Mesenchymal stem cell (in vitro differentiated cells and primary cell): ENCODE measurements at regions not wholly inside any gene's neighbourhood (a gene's known extent, or its start where the extent isn't known, plus 50 kb on each side); places are given as distances from the start of the nearest gene placed in this dataset.

ENCODE experiments used
- DNase-seq: peaks from one replicate; pipeline ENCODE4 v3.0.0-alpha.2; 2013
- H2AFZ ChIP-seq: one replicate; pipeline ENCODE4 v1.6.1; 2013; ENCODE audit warnings: low read depth, mild to moderate bottlenecking, control low read depth, inconsistent platforms, low read length, moderate library complexity
- H2AK5ac ChIP-seq: 2 replicates; pipeline ENCODE4 v1.6.1; 2013; ENCODE audit warnings: low read length, moderate library complexity, mild to moderate bottlenecking, inconsistent platforms; ENCODE audit not compliant: severe bottlenecking
- H2BK120ac ChIP-seq: one replicate; pipeline ENCODE4 v1.6.1; 2013; ENCODE audit warnings: low read depth, mild to moderate bottlenecking, inconsistent platforms, low read length, moderate library complexity
- H2BK12ac ChIP-seq, 2 experiments: one replicate each; pipeline ENCODE4 v1.6.1; 2013; ENCODE audit warnings: inconsistent platforms in 2 of 2, low read length in 2 of 2, mild to moderate bottlenecking in 2 of 2, moderate library complexity in 2 of 2, control low read depth in 1 of 2
- H2BK15ac ChIP-seq: one replicate; pipeline ENCODE4 v1.6.1; 2013; ENCODE audit warnings: mild to moderate bottlenecking, low read depth, inconsistent platforms; ENCODE audit not compliant: poor library complexity, severe bottlenecking
- H2BK5ac ChIP-seq: 2 replicates; pipeline ENCODE4 v1.6.1; 2013; ENCODE audit warnings: low read depth, mild to moderate bottlenecking, low read length, control low read depth, inconsistent platforms; ENCODE audit not compliant: poor library complexity, severe bottlenecking
- H3K14ac ChIP-seq, 2 experiments: one replicate each; pipeline ENCODE4 v1.6.1; 2013; ENCODE audit warnings: inconsistent platforms in 2 of 2, low read length in 2 of 2, control low read depth in 1 of 2, mild to moderate bottlenecking in 1 of 2, moderate library complexity in 1 of 2
- H3K18ac ChIP-seq, 2 experiments: one replicate each; pipeline ENCODE4 v1.6.1; 2013; ENCODE audit warnings: inconsistent platforms in 2 of 2, low read length in 2 of 2, control low read depth in 1 of 2, low read depth in 1 of 2, mild to moderate bottlenecking in 1 of 2
- H3K23ac ChIP-seq, 2 experiments: one replicate each; pipeline ENCODE4 v1.6.1; 2013; ENCODE audit warnings: inconsistent platforms in 2 of 2, low read length in 2 of 2, mild to moderate bottlenecking in 2 of 2, moderate library complexity in 2 of 2, control low read depth in 1 of 2
- H3K27ac ChIP-seq: 2 replicates; pipeline ENCODE4 v1.5.1; 2013; ENCODE audit warnings: mild to moderate bottlenecking, moderate library complexity, low read length, control low read depth, inconsistent platforms; ENCODE audit not compliant: poor library complexity, severe bottlenecking
- H3K27me3 ChIP-seq, 2 experiments: 2 replicates each; pipeline versions ENCODE4 v1.6.1 to v1.7.0; 2013; ENCODE audit warnings: low read length in 2 of 2, mild to moderate bottlenecking in 2 of 2, moderate library complexity in 2 of 2, control low read depth in 1 of 2, inconsistent platforms in 1 of 2; ENCODE audit not compliant: control insufficient read depth in 1 of 2, insufficient read depth in 1 of 2
- H3K36me3 ChIP-seq, 2 experiments: 2 replicates each; pipeline versions ENCODE4 v1.6.1 to v1.7.0; 2013; ENCODE audit warnings: low read length in 2 of 2, control low read depth in 1 of 2, inconsistent platforms in 1 of 2, low read depth in 1 of 2, mild to moderate bottlenecking in 1 of 2; ENCODE audit not compliant: insufficient read depth in 2 of 2, control insufficient read depth in 1 of 2
- H3K4ac ChIP-seq, 2 experiments: one replicate each; pipeline ENCODE4 v1.6.1; 2013; ENCODE audit warnings: inconsistent platforms in 2 of 2, low read length in 2 of 2, mild to moderate bottlenecking in 2 of 2, moderate library complexity in 2 of 2, control low read depth in 1 of 2, low read depth in 1 of 2
- H3K4me1 ChIP-seq: 2 replicates; pipeline ENCODE4 v1.6.1; 2013; ENCODE audit warnings: low read depth, low read length, control low read depth; ENCODE audit not compliant: control insufficient read depth, insufficient read depth
- H3K4me2 ChIP-seq: 2 replicates; pipeline ENCODE4 v1.6.1; 2013; ENCODE audit warnings: low read length, mild to moderate bottlenecking, inconsistent platforms; ENCODE audit not compliant: poor library complexity, severe bottlenecking
- H3K4me3 ChIP-seq, 2 experiments: 2 replicates each; pipeline versions ENCODE4 v1.5.1 to v1.7.0; 2013; ENCODE audit warnings: low read length in 2 of 2, mild to moderate bottlenecking in 2 of 2, control low read depth in 1 of 2, low read depth in 1 of 2; ENCODE audit not compliant: insufficient read depth in 1 of 2
- H3K79me1 ChIP-seq: replicated peaks from 2 replicates; pipeline ENCODE4 v1.6.1; 2013; ENCODE audit warnings: mild to moderate bottlenecking, control low read depth, low read length, inconsistent platforms; ENCODE audit not compliant: poor library complexity, severe bottlenecking
- H3K9ac ChIP-seq: 2 replicates; pipeline ENCODE4 v1.7.0; 2013; ENCODE audit warnings: mild to moderate bottlenecking, low read length, moderate library complexity
- H3K9me3 ChIP-seq: 2 replicates; pipeline ENCODE4 v1.7.0; 2013; ENCODE audit warnings: mild to moderate bottlenecking, low read length; ENCODE audit not compliant: control insufficient read depth
- H4K8ac ChIP-seq: one replicate; pipeline ENCODE4 v1.6.1; 2013; ENCODE audit warnings: inconsistent platforms, mild to moderate bottlenecking, low read length, moderate library complexity
- H4K91ac ChIP-seq: one replicate; pipeline ENCODE4 v1.6.1; 2013; ENCODE audit warnings: mild to moderate bottlenecking, low read length, inconsistent platforms
- WGBS: methylation state at CpG from one replicate; pipeline ENCODE4 v1.1.7; 2013; ENCODE audit warnings: mixed read lengths; 5-methylcytosine and 5-hydroxymethylcytosine counted together

- no peak overlapping the region for H3K23ac ChIP-seq
- DNase-seq = no peak
- peaks cover 7% of the 10 kb centered on the region for H3K9me3 ChIP-seq
- H2BK15ac ChIP-seq = no peak overlapping the region
- H3K14ac ChIP-seq = no peak overlapping the region
- H3K4me2 ChIP-seq = no peak overlapping the region
- H3K27ac ChIP-seq = no peak overlapping the region
- no peak overlapping the region for H2AFZ ChIP-seq
- no peak overlapping the region for H2BK5ac ChIP-seq
- H3K4me3 ChIP-seq = no peak overlapping the region
- no peak overlapping the region for H3K18ac ChIP-seq
- no peaks in the 10 kb centered on the region for H3K79me1 ChIP-seq
- no peaks in the 10 kb centered on the region for H3K36me3 ChIP-seq
- no peak overlapping the region for H2AK5ac ChIP-seq
- H4K8ac ChIP-seq = no peak overlapping the region
- no peak overlapping the region for H2BK12ac ChIP-seq
- no peak overlapping the region for H3K4ac ChIP-seq
- H3K27me3 ChIP-seq = no peaks in the 10 kb centered on the region
- H4K91ac ChIP-seq = no peak overlapping the region
- H2BK120ac ChIP-seq = no peak overlapping the region
- no peak overlapping the region for H3K9ac ChIP-seq
- H3K4me1 ChIP-seq = no peaks in the 10 kb centered on the region
Measured at GRCh38 chr13:22563272-22563671, 617.5 kb upstream of the SGCG start.

GRCh38 chr13:22569811-22570210, 611.0 kb upstream of the SGCG start:
- no peak overlapping the region for H3K9ac ChIP-seq
- H3K4me1 ChIP-seq = no peaks in the 10 kb centered on the region
- no peak overlapping the region for H3K4me2 ChIP-seq
- H3K4ac ChIP-seq = no peak overlapping the region
- no peak overlapping the region for H3K27ac ChIP-seq
- H3K79me1 ChIP-seq = no peaks in the 10 kb centered on the region
- H2BK15ac ChIP-seq = no peak overlapping the region
- no peak overlapping the region for H2BK5ac ChIP-seq
- H3K9me3 ChIP-seq = peaks cover 9% of the 10 kb centered on the region
- no peak overlapping the region for H3K18ac ChIP-seq
- H3K4me3 ChIP-seq = no peak overlapping the region
- no peak overlapping the region for H3K14ac ChIP-seq
- whole genome bisulfite sequencing = no CpG with 5 or more reads among the region's 2 CpGs
- H2AFZ ChIP-seq = no peak overlapping the region
- DNase-seq = no peak
- H2AK5ac ChIP-seq = no peak overlapping the region
- no peak overlapping the region for H3K23ac ChIP-seq
- H4K8ac ChIP-seq = no peak overlapping the region
- H2BK12ac ChIP-seq = no peak overlapping the region
- H2BK120ac ChIP-seq = no peak overlapping the region
- H3K27me3 ChIP-seq = no peaks in the 10 kb centered on the region
- H4K91ac ChIP-seq = no peak overlapping the region
- H3K36me3 ChIP-seq = no peaks in the 10 kb centered on the region

- Histone ChIP-seq H2BK120ac (no peak overlapping the region), H3K79me1 (no peaks in the 10 kb centered on the region), H3K27me3 (no peaks in the 10 kb centered on the region), H3K36me3 (no peaks in the 10 kb centered on the region), H3K18ac (no peak overlapping the region), H4K91ac (no peak overlapping the region), H3K4ac (no peak overlapping the region), H3K4me1 (peaks cover 2% of the 10 kb centered on the region), H3K9me3 (peaks cover 7% of the 10 kb centered on the region), H2AK5ac (no peak overlapping the region), H3K4me2 (no peak overlapping the region), H3K9ac (no peak overlapping the region), H2AFZ (no peak overlapping the region), H2BK5ac (no peak overlapping the region), H4K8ac (no peak overlapping the region), H3K4me3 (no peak overlapping the region), H2BK12ac (no peak overlapping the region), H3K27ac (no peak overlapping the region), H3K23ac (no peak overlapping the region), H3K14ac (no peak overlapping the region), H2BK15ac (no peak overlapping the region)
- no peak for DNase-seq
- 17% methylated on average over 4 of the region's 4 CpGs for WGBS
Measured at GRCh38 chr13:22589880-22590279, 590.9 kb upstream of the SGCG start.

- Histone ChIP-seq H3K9me3 (peaks cover 5% of the 10 kb centered on the region), H3K27ac (no peak overlapping the region), H3K4me1 (peaks cover 2% of the 10 kb centered on the region), H3K27me3 (no peaks in the 10 kb centered on the region), H3K18ac (no peak overlapping the region), H2BK12ac (no peak overlapping the region), H4K8ac (no peak overlapping the region), H3K9ac (no peak overlapping the region), H2BK120ac (no peak overlapping the region), H3K23ac (no peak overlapping the region), H2BK5ac (no peak overlapping the region), H3K14ac (no peak overlapping the region), H2AK5ac (no peak overlapping the region), H3K79me1 (no peaks in the 10 kb centered on the region), H3K36me3 (no peaks in the 10 kb centered on the region), H2AFZ (no peak overlapping the region), H3K4me2 (no peak overlapping the region), H3K4me3 (no peak overlapping the region), H4K91ac (no peak overlapping the region), H3K4ac (no peak overlapping the region), H2BK15ac (no peak overlapping the region)
- no peak for DNase-seq
Measured at GRCh38 chr13:22592515-22592914, 588.3 kb upstream of the SGCG start.
